ENCODE measurements at regions not wholly inside any gene's neighbourhood (a gene's known extent, or its start where the extent isn't known, plus 50 kb on each side); places are given as distances from the start of the nearest gene placed in this dataset.
"Not testable (repeated sequence)": the region's sequence is repeated elsewhere in the genome, so short reads cannot be mapped to it uniquely, and the experiment has no call there.

DNA sequence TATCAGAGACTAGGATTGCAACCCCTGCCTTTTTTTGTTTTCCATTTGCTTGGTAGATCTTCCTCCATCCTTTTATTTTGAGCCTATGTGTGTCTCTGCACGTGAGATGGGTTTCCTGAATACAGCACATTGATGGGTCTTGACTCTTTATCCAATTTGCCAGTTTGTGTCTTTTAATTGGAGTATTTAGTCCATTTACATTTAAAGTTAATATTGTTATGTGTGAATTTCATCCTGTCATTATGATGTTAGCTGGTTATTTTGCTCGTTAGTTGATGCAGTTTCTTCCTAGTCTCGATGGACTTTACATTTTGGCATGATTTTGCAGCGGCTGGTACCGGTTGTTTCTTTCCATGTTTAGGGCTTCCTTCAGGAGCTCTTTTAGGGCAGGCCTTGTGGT, 99.2 kb upstream of the CNTNAP2 start:
- TF ChIP-seq, protein P1, sequence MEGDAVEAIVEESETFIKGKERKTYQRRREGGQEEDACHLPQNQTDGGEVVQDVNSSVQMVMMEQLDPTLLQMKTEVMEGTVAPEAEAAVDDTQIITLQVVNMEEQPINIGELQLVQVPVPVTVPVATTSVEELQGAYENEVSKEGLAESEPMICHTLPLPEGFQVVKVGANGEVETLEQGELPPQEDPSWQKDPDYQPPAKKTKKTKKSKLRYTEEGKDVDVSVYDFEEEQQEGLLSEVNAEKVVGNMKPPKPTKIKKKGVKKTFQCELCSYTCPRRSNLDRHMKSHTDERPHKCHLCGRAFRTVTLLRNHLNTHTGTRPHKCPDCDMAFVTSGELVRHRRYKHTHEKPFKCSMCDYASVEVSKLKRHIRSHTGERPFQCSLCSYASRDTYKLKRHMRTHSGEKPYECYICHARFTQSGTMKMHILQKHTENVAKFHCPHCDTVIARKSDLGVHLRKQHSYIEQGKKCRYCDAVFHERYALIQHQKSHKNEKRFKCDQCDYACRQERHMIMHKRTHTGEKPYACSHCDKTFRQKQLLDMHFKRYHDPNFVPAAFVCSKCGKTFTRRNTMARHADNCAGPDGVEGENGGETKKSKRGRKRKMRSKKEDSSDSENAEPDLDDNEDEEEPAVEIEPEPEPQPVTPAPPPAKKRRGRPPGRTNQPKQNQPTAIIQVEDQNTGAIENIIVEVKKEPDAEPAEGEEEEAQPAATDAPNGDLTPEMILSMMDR (IDR thresholded peaks at IDR 0.05) = not testable (repeated sequence)
- not testable (repeated sequence) for TF ChIP-seq POLR2A (IDR thresholded peaks at IDR 0.05)

Data from Peyer's patch (tissue), 4 donors.